ENCODE measurements at regions not wholly inside any gene's neighbourhood (a gene's known extent, or its start where the extent isn't known, plus 50 kb on each side); places are given as distances from the start of the nearest gene placed in this dataset.

- TF ChIP-seq, protein P1, sequence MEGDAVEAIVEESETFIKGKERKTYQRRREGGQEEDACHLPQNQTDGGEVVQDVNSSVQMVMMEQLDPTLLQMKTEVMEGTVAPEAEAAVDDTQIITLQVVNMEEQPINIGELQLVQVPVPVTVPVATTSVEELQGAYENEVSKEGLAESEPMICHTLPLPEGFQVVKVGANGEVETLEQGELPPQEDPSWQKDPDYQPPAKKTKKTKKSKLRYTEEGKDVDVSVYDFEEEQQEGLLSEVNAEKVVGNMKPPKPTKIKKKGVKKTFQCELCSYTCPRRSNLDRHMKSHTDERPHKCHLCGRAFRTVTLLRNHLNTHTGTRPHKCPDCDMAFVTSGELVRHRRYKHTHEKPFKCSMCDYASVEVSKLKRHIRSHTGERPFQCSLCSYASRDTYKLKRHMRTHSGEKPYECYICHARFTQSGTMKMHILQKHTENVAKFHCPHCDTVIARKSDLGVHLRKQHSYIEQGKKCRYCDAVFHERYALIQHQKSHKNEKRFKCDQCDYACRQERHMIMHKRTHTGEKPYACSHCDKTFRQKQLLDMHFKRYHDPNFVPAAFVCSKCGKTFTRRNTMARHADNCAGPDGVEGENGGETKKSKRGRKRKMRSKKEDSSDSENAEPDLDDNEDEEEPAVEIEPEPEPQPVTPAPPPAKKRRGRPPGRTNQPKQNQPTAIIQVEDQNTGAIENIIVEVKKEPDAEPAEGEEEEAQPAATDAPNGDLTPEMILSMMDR (IDR thresholded peaks at IDR 0.05) = no peak
- TF ChIP-seq POLR2A (IDR thresholded peaks at IDR 0.05) = no peak
Measured at GRCh38 chr16:85276258-85276657, 164.0 kb upstream of the CIBAR2 start.

Measured in vagina (tissue), 2 donors.